H1 (cell line): ENCODE measurements at regions not wholly inside any gene's neighbourhood (a gene's known extent, or its start where the extent isn't known, plus 50 kb on each side); places are given as distances from the start of the nearest gene placed in this dataset.

Experiments used
- CTCF ChIA-PET: fragments of 300-600 bp; sonication (Branson Sonifier 250); formaldehyde crosslinking; loops from one replicate; lab custom pipeline; 2021; ENCODE audit not compliant: partially characterized antibody; lab: Charles Lee
- POLR2A ChIA-PET: fragments of 300-600 bp; sonication (Branson Sonifier 250); formaldehyde crosslinking; loops from one replicate; lab custom pipeline; 2021; ENCODE audit warnings: inconsistent platforms; ENCODE audit not compliant: partially characterized antibody; lab: Charles Lee
- DNase-seq, 2 experiments: peaks; one replicate each; pipeline versions ENCODE4 v3.0.0 to v3.0.0-alpha.2; 2010 to 2022; ENCODE audit warnings: low spot score in 2 of 2, low read depth in 1 of 2, mixed read lengths in 1 of 2
- FAIRE-seq: peaks from 2 replicates; lab custom pipeline; 2011; peaks lifted over from hg19 to GRCh38; lab: Jason Lieb, UNC
- H2AFZ ChIP-seq: 2 replicates; pipeline ENCODE4 v1.8.1; 2012; ENCODE audit warnings: low read length, inconsistent platforms
- H2AK5ac ChIP-seq: 2 replicates; pipeline ENCODE4 v1.6.1; 2013; ENCODE audit warnings: low read depth, low read length
- H2BK120ac ChIP-seq: replicated peaks from 2 replicates; pipeline ENCODE3; 2013; ENCODE audit warnings: low read depth, low read length, inconsistent platforms
- H2BK12ac ChIP-seq: 2 replicates; pipeline ENCODE4 v1.6.1; 2013; ENCODE audit warnings: low read depth, low read length
- H2BK15ac ChIP-seq: 2 replicates; pipeline ENCODE4 v1.6.1; 2013; ENCODE audit warnings: low read length
- H2BK20ac ChIP-seq: 2 replicates; pipeline ENCODE4 v1.6.1; 2013; ENCODE audit warnings: low read length
- H2BK5ac ChIP-seq: 2 replicates; pipeline ENCODE4 v1.6.1; 2013; ENCODE audit warnings: low read depth, low read length
- H3K14ac ChIP-seq: 2 replicates; pipeline ENCODE4 v1.6.1; 2013; ENCODE audit warnings: inconsistent platforms; ENCODE audit not compliant: insufficient read length
- H3K18ac ChIP-seq: 2 replicates; pipeline ENCODE4 v1.6.1; 2013; ENCODE audit warnings: low read length; ENCODE audit errors: extremely low read depth
- H3K23ac ChIP-seq: 2 replicates; pipeline ENCODE4 v1.6.1; 2013; ENCODE audit warnings: inconsistent platforms; ENCODE audit not compliant: insufficient read length
- H3K23me2 ChIP-seq: 2 replicates; pipeline ENCODE4 v1.6.1; 2013; ENCODE audit warnings: low read depth, low read length
- H3K27ac ChIP-seq: 2 replicates; pipeline ENCODE4 v1.6.1; 2011; ENCODE audit warnings: low read depth, low read length, inconsistent platforms
- H3K27me3 ChIP-seq, 4 experiments: replicated peaks in 1 of 4; 1 replicate in 1 of 4; 2 replicates in 3 of 4; pipeline versions ENCODE4 v1.6.1 to v1.8.1; 2011 to 2013; ENCODE audit warnings: low read length in 3 of 4, mild to moderate bottlenecking in 3 of 4, inconsistent platforms in 2 of 4, mixed read lengths in 2 of 4, moderate library complexity in 1 of 4; ENCODE audit not compliant: control insufficient read depth in 3 of 4, insufficient read depth in 3 of 4; ENCODE audit errors: extremely low read depth in 1 of 4
- H3K36me3 ChIP-seq, 4 experiments: 2 replicates each; pipeline versions ENCODE4 v1.6.1 to v1.8.1; 2011 to 2013; ENCODE audit warnings: mild to moderate bottlenecking in 4 of 4, low read length in 3 of 4, moderate library complexity in 2 of 4, control low read depth in 1 of 4, inconsistent platforms in 1 of 4; ENCODE audit not compliant: insufficient read depth in 4 of 4, control insufficient read depth in 2 of 4
- H3K4ac ChIP-seq: replicated peaks from 2 replicates; pipeline ENCODE3; 2013; ENCODE audit warnings: low read length, low read depth, mixed read lengths, inconsistent platforms; ENCODE audit not compliant: insufficient read length
- H3K4me1 ChIP-seq, 4 experiments: replicated peaks in 1 of 4; 1 replicate in 1 of 4; 2 replicates in 3 of 4; pipeline versions ENCODE4 v1.6.1 to v1.8.1; 2011 to 2013; ENCODE audit warnings: low read length in 3 of 4, inconsistent platforms in 2 of 4, mixed read lengths in 1 of 4; ENCODE audit not compliant: insufficient read depth in 4 of 4, control insufficient read depth in 3 of 4
- H3K4me2 ChIP-seq, 2 experiments: 2 replicates each; pipeline versions ENCODE4 v1.6.1 to v1.8.1; 2011 to 2013; ENCODE audit warnings: low read depth in 2 of 2, low read length in 2 of 2, control low read depth in 1 of 2, inconsistent platforms in 1 of 2, mild to moderate bottlenecking in 1 of 2; ENCODE audit not compliant: insufficient read depth in 1 of 2
- H3K4me3 ChIP-seq, 4 experiments: fragments of 200-600, 300-600 bp in 1 of 4; sonication (generic), shearing (Covaris generic), sonication (Bioruptor Twin) in 1 of 4; 2 replicates each; pipeline versions ENCODE4 v1.5.1 to v1.8.1; 2011 to 2016; ENCODE audit warnings: low read length in 4 of 4, low read depth in 3 of 4, control low read depth in 2 of 4, inconsistent platforms in 2 of 4, mild to moderate bottlenecking in 2 of 4, mixed read lengths in 1 of 4, moderate library complexity in 1 of 4; ENCODE audit not compliant: insufficient read depth in 2 of 4; ENCODE audit errors: extremely low read depth in 1 of 4
- H3K56ac ChIP-seq: replicated peaks from 2 replicates; pipeline ENCODE3; 2013; ENCODE audit warnings: low read depth, mild to moderate bottlenecking, mixed read lengths, low read length, inconsistent platforms; ENCODE audit not compliant: insufficient read length
- H3K79me1 ChIP-seq: 2 replicates; pipeline ENCODE4 v1.6.1; 2013; ENCODE audit warnings: low read depth, low read length, control low read depth
- H3K79me2 ChIP-seq, 2 experiments: 2 replicates each; pipeline versions ENCODE4 v1.6.1 to v1.8.1; 2012 to 2013; ENCODE audit warnings: low read length in 2 of 2, mild to moderate bottlenecking in 2 of 2, inconsistent platforms in 1 of 2; ENCODE audit not compliant: insufficient read depth in 2 of 2, control insufficient read depth in 1 of 2
- H3K9ac ChIP-seq, 4 experiments: replicated peaks in 1 of 4; 1 replicate in 1 of 4; 2 replicates in 3 of 4; pipeline versions ENCODE4 v1.6.1 to v1.8.1; 2011 to 2013; ENCODE audit warnings: low read depth in 3 of 4, low read length in 3 of 4, control low read depth in 2 of 4, mild to moderate bottlenecking in 2 of 4, moderate library complexity in 2 of 4, inconsistent platforms in 1 of 4; ENCODE audit errors: extremely low read depth in 1 of 4
- H3K9me3 ChIP-seq, 2 experiments: 2 replicates each; pipeline versions ENCODE4 v1.6.1 to v1.8.1; 2012 to 2013; ENCODE audit warnings: mild to moderate bottlenecking in 2 of 2, moderate library complexity in 2 of 2, control low read depth in 1 of 2, inconsistent platforms in 1 of 2, low read depth in 1 of 2, low read length in 1 of 2, mixed read lengths in 1 of 2; ENCODE audit not compliant: insufficient read depth in 2 of 2
- H4K20me1 ChIP-seq, 2 experiments: replicated peaks in 1 of 2; 2 replicates each; pipeline versions ENCODE3 to v1.8.1; 2011 to 2013; ENCODE audit warnings: inconsistent platforms in 2 of 2, low read length in 2 of 2, mild to moderate bottlenecking in 1 of 2; ENCODE audit not compliant: insufficient read depth in 2 of 2, control insufficient read depth in 1 of 2
- H4K5ac ChIP-seq: 2 replicates; pipeline ENCODE4 v1.6.1; 2013; ENCODE audit warnings: low read length, low read depth, mixed read lengths, inconsistent platforms; ENCODE audit not compliant: insufficient read length
- H4K8ac ChIP-seq: 2 replicates; pipeline ENCODE4 v1.8.0; 2013; ENCODE audit warnings: mild to moderate bottlenecking, moderate library complexity, low read length, inconsistent platforms; ENCODE audit not compliant: insufficient read depth; ENCODE audit errors: extremely low read depth
- H4K91ac ChIP-seq: replicated peaks from 2 replicates; pipeline ENCODE3; 2013; ENCODE audit warnings: low read length, mixed read lengths, inconsistent platforms; ENCODE audit not compliant: insufficient read length
- ATF2 ChIP-seq: IDR thresholded peaks from 2 replicates; pipeline ENCODE4 v1.6.1; 2012; ENCODE audit warnings: low read length, inconsistent platforms
- CBX5 ChIP-seq: fragments of 300-800, 300-1000 bp; sonication (generic); IDR thresholded peaks from 2 replicates; pipeline ENCODE4 v1.7.1; 2016; ENCODE audit warnings: antibody characterized with exemption, low read length, low read depth
- CBX8 ChIP-seq: fragments of 300-800, 300-1000 bp; sonication (generic); IDR thresholded peaks from 2 replicates; pipeline ENCODE4 v1.7.1; 2016; ENCODE audit warnings: low read depth, low read length, borderline replicate concordance
- CHD2 ChIP-seq: IDR thresholded peaks from 2 replicates; pipeline ENCODE4 v1.6.1; 2012; ENCODE audit warnings: low read length, improper control_type of control experiment
- EGR1 ChIP-seq: IDR thresholded peaks from 2 replicates; pipeline ENCODE4 v1.6.1; 2011; ENCODE audit warnings: low read depth, low read length, borderline replicate concordance
- HDAC6 ChIP-seq: IDR thresholded peaks from one replicate; pipeline ENCODE4 v1.7.1; 2012; ENCODE audit warnings: low read depth, mild to moderate bottlenecking, inconsistent platforms, low read length, moderate library complexity
- JUND ChIP-seq: IDR thresholded peaks from 2 replicates; pipeline ENCODE4 v1.6.1; 2011; ENCODE audit warnings: mild to moderate bottlenecking, improper control_type of control experiment, low read length
- MAFK ChIP-seq: IDR thresholded peaks from 2 replicates; pipeline ENCODE4 v1.6.1; 2012; ENCODE audit warnings: low read depth, mild to moderate bottlenecking, improper control_type of control experiment, low read length
- NRF1 ChIP-seq: IDR thresholded peaks from 2 replicates; pipeline ENCODE4 v1.6.1; 2011; ENCODE audit warnings: mild to moderate bottlenecking, low read depth, low read length, improper control_type of control experiment
- RFX5 ChIP-seq: IDR thresholded peaks from 2 replicates; pipeline ENCODE4 v1.6.1; 2011; ENCODE audit warnings: low read depth, low read length, improper control_type of control experiment, borderline replicate concordance
- SIRT6 ChIP-seq: IDR thresholded peaks from one replicate; pipeline ENCODE4 v1.7.1; 2012; ENCODE audit warnings: low read length, inconsistent platforms
- SRF ChIP-seq: IDR thresholded peaks from 2 replicates; pipeline ENCODE4 v1.6.1; 2011; ENCODE audit warnings: mild to moderate bottlenecking, low read depth, low read length, moderate library complexity
- TAF1 ChIP-seq: IDR thresholded peaks from 2 replicates; pipeline ENCODE4 v1.6.1; 2011; ENCODE audit warnings: mild to moderate bottlenecking, low read depth, low read length
- TBP ChIP-seq: IDR thresholded peaks from 2 replicates; pipeline ENCODE4 v1.6.1; 2011; ENCODE audit warnings: low read depth, low read length, improper control_type of control experiment
- WGBS, 2 experiments: shearing (Covaris generic) in 1 of 2; methylation state at CpG; one replicate each; pipeline versions ENCODE4 v1.1.6 to v1.1.7; 2013 to 2015; ENCODE audit warnings: low lambda C conversion rate in 2 of 2, mixed read lengths in 2 of 2, inconsistent platforms in 1 of 2, low coverage in 1 of 2, missing lambda C conversion rate in 1 of 2; ENCODE audit not compliant: insufficient replicate concordance in 2 of 2, insufficient coverage in 1 of 2, insufficient read length in 1 of 2; ENCODE audit errors: extremely low coverage in 1 of 2, missing lambda C conversion rate in 1 of 2; 5-methylcytosine and 5-hydroxymethylcytosine counted together

GRCh38 chr3:31262201-31262600, 270.5 kb upstream of the STT3B start:
- H2BK20ac ChIP-seq = no peak overlapping the region
- no peak overlapping the region for H3K4me3 ChIP-seq
- no peaks in the 10 kb centered on the region for H3K4me1 ChIP-seq
- H2BK12ac ChIP-seq = no peak overlapping the region
- DNase-seq (no peak), FAIRE-seq (no peak)
- no peak overlapping the region for H3K14ac ChIP-seq
- POLR2A ChIA-PET = no interaction called here
- no peak overlapping the region for H3K4ac ChIP-seq
- H2AFZ ChIP-seq = no peak overlapping the region
- H3K56ac ChIP-seq = no peak overlapping the region
- H3K9me3 ChIP-seq = no peaks in the 10 kb centered on the region
- H3K36me3 ChIP-seq = no peaks in the 10 kb centered on the region; a peak in 1 of 8 replicates
- H4K20me1 ChIP-seq = no peaks in the 10 kb centered on the region
- no peak overlapping the region for H2BK15ac ChIP-seq
- no peak overlapping the region for H3K18ac ChIP-seq
- no peaks in the 10 kb centered on the region for H3K79me2 ChIP-seq
- no peak overlapping the region for H3K23ac ChIP-seq
- CTCF ChIA-PET = no interaction called here
- H3K23me2 ChIP-seq = no peaks in the 10 kb centered on the region
- H3K9ac ChIP-seq = no peak overlapping the region
- H3K79me1 ChIP-seq = no peaks in the 10 kb centered on the region
- no peak overlapping the region for H4K5ac ChIP-seq
- H3K27me3 ChIP-seq = no peaks in the 10 kb centered on the region
- H2BK120ac ChIP-seq = no peak overlapping the region
- H3K27ac ChIP-seq = no peak overlapping the region
- WGBS, 2 experiments = 88% methylated on average over 2 of the region's 2 CpGs; no CpG with 5 or more reads in 1 of the 2 experiments
- no peak overlapping the region for H3K4me2 ChIP-seq
- H2BK5ac ChIP-seq = no peak overlapping the region
- H4K91ac ChIP-seq = no peak overlapping the region
- H4K8ac ChIP-seq = no peak overlapping the region
- H2AK5ac ChIP-seq = no peak overlapping the region
- no peak for TF ChIP-seq CBX8
- no peak for TF ChIP-seq EGR1
- TF ChIP-seq JUND = no peak
- TF ChIP-seq NRF1 = no peak
- TF ChIP-seq SIRT6 = no peak
- no peak for TF ChIP-seq SRF
- TF ChIP-seq CBX5 = no peak
- no peak for TF ChIP-seq MAFK
- TF ChIP-seq HDAC6 = no peak
- TF ChIP-seq TBP = no peak
- TF ChIP-seq ATF2 = no peak
- TF ChIP-seq CHD2 = no peak
- no peak for TF ChIP-seq RFX5
- no peak for TF ChIP-seq TAF1
